Endothelial cell of umbilical vein (primary cell): ENCODE measurements at regions not wholly inside any gene's neighbourhood (a gene's known extent, or its start where the extent isn't known, plus 50 kb on each side); places are given as distances from the start of the nearest gene placed in this dataset.

Experiments used
- BruUV-seq: library from RNA; stranded (reverse); fragments of 400-500 nt; replicated peaks from 2 replicates; lab custom pipeline; 2021; lab: Mats Ljungman, UMichigan
- CTCF ChIA-PET: fragments of 300-600, 350-600 bp; sonication (Branson Sonifier 250); formaldehyde crosslinking; loops from one replicate; lab custom pipeline; 2021; ENCODE audit warnings: antibody characterized with exemption, inconsistent platforms; lab: Charles Lee
- POLR2A ChIA-PET: fragments of 300-600, 350-600 bp; sonication (Branson Sonifier 250); formaldehyde crosslinking; loops from one replicate; lab custom pipeline; 2021; ENCODE audit warnings: antibody characterized with exemption, inconsistent platforms; lab: Charles Lee
- DNase-seq: peaks from one replicate; pipeline ENCODE4 v3.0.0-alpha.2; 2011; ENCODE audit warnings: low read depth, low spot score
- FAIRE-seq: peaks from 2 replicates; lab custom pipeline; 2011; peaks lifted over from hg19 to GRCh38; lab: Jason Lieb, UNC
- H2AFZ ChIP-seq: 2 replicates; pipeline ENCODE4 v1.6.0; 2012; ENCODE audit warnings: low read depth, low read length, control low read depth, inconsistent platforms
- H3K27ac ChIP-seq: 2 replicates; pipeline ENCODE4 v1.5.1; 2011; ENCODE audit warnings: low read depth, mild to moderate bottlenecking, control low read depth, low read length, moderate library complexity; ENCODE audit not compliant: insufficient read depth
- H3K27me3 ChIP-seq, 2 experiments: 2 replicates each; pipeline versions ENCODE4 v1.6.0 to v1.6.1; 2011; ENCODE audit warnings: low read length in 2 of 2, mixed read lengths in 1 of 2; ENCODE audit not compliant: control insufficient read depth in 2 of 2, insufficient read depth in 2 of 2
- H3K36me3 ChIP-seq, 2 experiments: 2 replicates in 1 of 2; 3 replicates in 1 of 2; pipeline ENCODE4 v1.5.1; 2011; ENCODE audit warnings: low read length in 2 of 2, mild to moderate bottlenecking in 1 of 2, moderate library complexity in 1 of 2; ENCODE audit not compliant: control insufficient read depth in 2 of 2, insufficient read depth in 2 of 2; ENCODE audit errors: extremely low read depth in 1 of 2
- H3K4me1 ChIP-seq: 3 replicates; pipeline ENCODE4 v1.5.1; 2011; ENCODE audit warnings: mild to moderate bottlenecking, low read length; ENCODE audit not compliant: control insufficient read depth, insufficient read depth; ENCODE audit errors: extremely low read depth
- H3K4me2 ChIP-seq: 2 replicates; pipeline ENCODE4 v1.6.1; 2011; ENCODE audit warnings: low read length, control low read depth, mixed read lengths; ENCODE audit not compliant: insufficient read depth
- H3K4me3 ChIP-seq, 3 experiments: fragments of 200-600 bp in 1 of 3; sonication (generic), shearing (Covaris generic) in 1 of 3; replicated peaks in 1 of 3; 2 replicates each; pipeline ENCODE4 v1.5.1; 2011 to 2016; ENCODE audit warnings: control low read depth in 3 of 3, low read length in 3 of 3, mild to moderate bottlenecking in 2 of 3, inconsistent platforms in 1 of 3, low read depth in 1 of 3, moderate library complexity in 1 of 3; ENCODE audit not compliant: insufficient read depth in 1 of 3
- H3K79me2 ChIP-seq: 2 replicates; pipeline ENCODE4 v1.6.0; 2012; ENCODE audit warnings: low read length, inconsistent platforms; ENCODE audit not compliant: control insufficient read depth, insufficient read depth
- H3K9ac ChIP-seq: replicated peaks from 2 replicates; pipeline ENCODE3; 2011; ENCODE audit warnings: low read length, control low read depth; ENCODE audit not compliant: insufficient read depth; ENCODE audit errors: extremely low read depth
- H3K9me1 ChIP-seq: replicated peaks from 3 replicates; pipeline ENCODE4 v1.6.0; 2011; ENCODE audit warnings: mild to moderate bottlenecking, low read length; ENCODE audit not compliant: control insufficient read depth, insufficient read depth; ENCODE audit errors: extremely low read depth
- H3K9me3 ChIP-seq: replicated peaks from 2 replicates; pipeline ENCODE4 v1.5.1; 2012; ENCODE audit warnings: low read length, inconsistent platforms; ENCODE audit not compliant: control insufficient read depth, insufficient read depth
- H4K20me1 ChIP-seq: replicated peaks from 2 replicates; pipeline ENCODE3; 2011; ENCODE audit warnings: mild to moderate bottlenecking, low read length; ENCODE audit not compliant: control insufficient read depth, insufficient read depth; ENCODE audit errors: extremely low read depth
- EZH2 ChIP-seq: IDR thresholded peaks from 2 replicates; pipeline ENCODE4 v1.6.1; 2012; ENCODE audit warnings: borderline replicate concordance, low read depth, mild to moderate bottlenecking, moderate library complexity, low read length, inconsistent platforms; ENCODE audit not compliant: severe bottlenecking
- FOS ChIP-seq: IDR thresholded peaks from 2 replicates; pipeline ENCODE4 v1.6.1; 2011; ENCODE audit warnings: mild to moderate bottlenecking, low read length, moderate library complexity, borderline replicate concordance; ENCODE audit not compliant: insufficient read depth
- GATA2 ChIP-seq: IDR thresholded peaks from 2 replicates; pipeline ENCODE4 v1.7.0; 2011; ENCODE audit warnings: low read depth, mild to moderate bottlenecking, moderate library complexity, mixed read lengths, low read length; ENCODE audit not compliant: insufficient read length, insufficient read depth
- JUN ChIP-seq: IDR thresholded peaks from 2 replicates; pipeline ENCODE4 v1.6.1; 2011; ENCODE audit warnings: borderline replicate concordance, low read depth; ENCODE audit not compliant: insufficient read length, insufficient read depth
- MYC ChIP-seq: IDR thresholded peaks from one replicate; pipeline ENCODE4 v1.6.1; 2011; ENCODE audit warnings: mild to moderate bottlenecking, low read depth, low read length
- POLR2A ChIP-seq: IDR thresholded peaks from 2 replicates; pipeline ENCODE4 v1.6.1; 2012; ENCODE audit warnings: low read depth, mild to moderate bottlenecking, control low read depth, low read length
- POLR2AphosphoS5 ChIP-seq: IDR thresholded peaks from 2 replicates; pipeline ENCODE4 v1.6.1; 2012; ENCODE audit warnings: low read depth, mild to moderate bottlenecking, control low read depth, low read length, moderate library complexity; ENCODE audit not compliant: insufficient read depth
- dilution Hi-C: fragments of 300-500 bp; cut with MboI; formaldehyde crosslinking; loops from one replicate; pipeline ENCODE4 v1.15.0; 2019; ENCODE audit warnings: low sequenced_read_pairs; ENCODE audit not compliant: extremely low pct_ligation_motif_present
- intact Hi-C: fragments of 100-400 bp; cut with micrococcal nuclease; formaldehyde crosslinking; loops from one replicate; pipeline ENCODE4 v1.10.0; 2022
- TF ChIP-seq, protein P1 (sequence below): IDR thresholded peaks from 2 replicates; pipeline ENCODE4 v1.6.1; 2011; ENCODE audit not compliant: insufficient read depth, insufficient read length

DNA sequence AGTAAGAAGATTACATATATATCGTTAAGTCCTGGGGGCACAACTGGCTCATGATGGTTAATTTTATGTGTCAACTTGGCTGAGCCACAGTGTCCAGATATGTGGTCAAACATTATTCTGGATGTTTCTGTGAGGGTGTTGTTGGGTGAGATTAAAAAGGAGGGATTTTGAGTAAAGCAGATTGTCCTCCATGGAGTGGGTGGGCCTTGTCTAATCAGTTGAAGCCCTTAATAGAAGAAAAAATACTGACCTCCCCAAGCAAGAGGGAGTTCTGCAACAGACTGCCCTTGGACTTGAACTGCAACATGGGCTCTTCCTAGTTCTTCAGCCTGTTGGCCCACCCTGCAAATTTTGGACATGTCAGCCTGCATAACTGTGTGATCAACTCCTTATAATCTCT, 311.6 kb downstream of the RPS6KC1 start:
- no peaks in the 10 kb centered on the region for H4K20me1 ChIP-seq
- no peak for FAIRE-seq
- no peaks in the 10 kb centered on the region for H3K9me3 ChIP-seq
- H3K79me2 ChIP-seq = no peaks in the 10 kb centered on the region
- no peak overlapping the region for H3K4me3 ChIP-seq
- POLR2A ChIA-PET = no interaction called here
- CTCF ChIA-PET = no interaction called here
- no peak overlapping the region for H3K9ac ChIP-seq
- DNase-seq = no peak
- H3K27me3 ChIP-seq = no peaks in the 10 kb centered on the region
- H3K4me1 ChIP-seq = no peaks in the 10 kb centered on the region
- no peak for TF ChIP-seq GATA2
- TF ChIP-seq POLR2A = no peak
- no peak for TF ChIP-seq FOS
- no peak for TF ChIP-seq MYC
- no peak for TF ChIP-seq JUN
- TF ChIP-seq EZH2 = no peak
- TF ChIP-seq, protein P1, sequence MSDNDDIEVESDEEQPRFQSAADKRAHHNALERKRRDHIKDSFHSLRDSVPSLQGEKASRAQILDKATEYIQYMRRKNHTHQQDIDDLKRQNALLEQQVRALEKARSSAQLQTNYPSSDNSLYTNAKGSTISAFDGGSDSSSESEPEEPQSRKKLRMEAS = no peak
- no peak overlapping the region for H3K4me2 ChIP-seq
- H3K36me3 ChIP-seq = no peaks in the 10 kb centered on the region
- no peak overlapping the region for H2AFZ ChIP-seq
- dilution Hi-C loops = no loop called here
- no TSS peak for BruUV-seq
- intact Hi-C loops = no loop called here
- no peak overlapping the region for H3K27ac ChIP-seq
- no peaks in the 10 kb centered on the region for H3K9me1 ChIP-seq

DNA sequence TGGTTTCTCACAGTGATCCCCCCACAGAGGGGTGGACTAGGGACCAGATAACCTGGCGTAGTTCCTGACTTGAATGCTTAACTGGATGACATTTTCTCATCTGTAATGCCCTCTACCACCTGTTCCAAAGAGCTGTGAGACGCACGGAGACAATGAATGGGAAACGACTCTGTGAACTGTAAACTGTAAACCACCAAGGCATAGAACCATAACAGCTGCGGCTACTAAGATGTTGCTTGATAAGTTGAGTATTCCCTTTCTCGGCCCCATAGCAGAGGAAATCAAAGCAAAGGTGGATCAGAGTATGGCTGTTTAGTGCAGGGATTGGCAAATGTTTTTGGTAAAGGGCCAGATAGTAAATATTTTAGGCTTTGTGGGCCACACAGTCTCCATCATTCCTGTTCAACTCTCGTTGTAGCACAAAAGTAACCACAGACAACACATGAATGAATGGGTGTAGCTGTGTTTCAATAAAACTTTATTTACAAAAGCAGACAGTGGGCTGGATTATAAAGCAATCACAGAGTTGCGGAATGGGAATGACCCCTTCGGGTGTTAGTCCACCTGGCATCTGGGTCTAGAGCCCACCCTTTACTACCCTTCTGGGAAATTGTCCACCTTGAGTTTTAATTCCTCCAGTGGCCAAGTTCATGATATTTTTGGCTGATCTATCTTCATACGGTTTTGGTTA, 315.2 kb downstream of the RPS6KC1 start:
- Histone ChIP-seq H2AFZ (no peak overlapping the region), H4K20me1 (no peaks in the 10 kb centered on the region), H3K9me1 (no peaks in the 10 kb centered on the region), H3K27me3 (peaks cover 0 to 2% of the 10 kb centered on the region in 2 experiments), H3K27ac (no peak overlapping the region), H3K9ac (no peak overlapping the region), H3K4me3 (no peak overlapping the region), H3K36me3 (no peaks in the 10 kb centered on the region), H3K4me1 (no peaks in the 10 kb centered on the region), H3K4me2 (no peak overlapping the region), H3K79me2 (no peaks in the 10 kb centered on the region), H3K9me3 (no peaks in the 10 kb centered on the region)
- ChIA-PET POLR2A (no interaction called here), CTCF (no interaction called here)
- FAIRE-seq = no peak
- DNase-seq = no peak
- dilution Hi-C loops (no loop called here), intact Hi-C loops (no loop called here)
- BruUV-seq = no TSS peak
- no peak for TF ChIP-seq GATA2
- TF ChIP-seq POLR2AphosphoS5 = no peak
- TF ChIP-seq, protein P1 = no peak
